ENCODE measurements at regions not wholly inside any gene's neighbourhood (a gene's known extent, or its start where the extent isn't known, plus 50 kb on each side); places are given as distances from the start of the nearest gene placed in this dataset.
A peak's percentile ranks its signal among the peaks of the same experiment; 100 is the strongest.

- no CpG with 5 or more reads among the region's 3 CpGs for WGBS (ENCODE audit: insufficient coverage)
- H3K4me3 ChIP-seq (ENCODE audit: low read depth, low read length) = no peak overlapping the region
These were observed 587.1 kb downstream of the SOX6 start for GRCh38 chr11:15769203-15769602.

GRCh38 chr11:15770798-15771414 is 585.4 kb downstream of the SOX6 start:
- Histone ChIP-seq H3K9me3 (ENCODE audit: control insufficient read depth, insufficient read depth, low read length) (no peaks in the 10 kb centered on the region), H3K4me1 (ENCODE audit: control insufficient read depth, insufficient read depth, low read length) (peaks cover 12% of the 10 kb centered on the region), H3K36me3 (ENCODE audit: control insufficient read depth, insufficient read depth, low read length) (no peaks in the 10 kb centered on the region), H3K27ac (ENCODE audit: low read depth, low read length) (no peak overlapping the region), H3K27me3 (ENCODE audit: control insufficient read depth, insufficient read depth, low read length) (no peaks in the 10 kb centered on the region), H3K4me3 (ENCODE audit: low read depth, low read length) (no peak overlapping the region)
- DNase-seq (ENCODE audit: low read depth in 4 of 6, low spot score in 6 of 6) = no peak
- no CpG with 5 or more reads among the region's 1 CpG for WGBS (ENCODE audit: insufficient coverage)

More at GRCh38 chr11:15769203-15769602, 587.1 kb downstream of the SOX6 start:
- Histone ChIP-seq H3K36me3 (ENCODE audit: control insufficient read depth, insufficient read depth, low read length) (no peaks in the 10 kb centered on the region), H3K4me1 (ENCODE audit: control insufficient read depth, insufficient read depth, low read length) (no peaks in the 10 kb centered on the region), H3K9me3 (ENCODE audit: control insufficient read depth, insufficient read depth, low read length) (no peaks in the 10 kb centered on the region), H3K27ac (ENCODE audit: low read depth, low read length) (no peak overlapping the region), H3K27me3 (ENCODE audit: control insufficient read depth, insufficient read depth, low read length) (no peaks in the 10 kb centered on the region)
- no peak for DNase-seq (ENCODE audit: low read depth in 4 of 6, low spot score in 6 of 6)

- Histone ChIP-seq H3K27me3 (ENCODE audit: control insufficient read depth, insufficient read depth, low read length) (no peaks in the 10 kb centered on the region), H3K9me3 (ENCODE audit: control insufficient read depth, insufficient read depth, low read length) (no peaks in the 10 kb centered on the region), H3K4me1 (ENCODE audit: control insufficient read depth, insufficient read depth, low read length) (peaks cover 12% of the 10 kb centered on the region), H3K4me3 (ENCODE audit: low read depth, low read length) (no peak overlapping the region), H3K36me3 (ENCODE audit: control insufficient read depth, insufficient read depth, low read length) (no peaks in the 10 kb centered on the region), H3K27ac (ENCODE audit: low read depth, low read length) (no peak overlapping the region)
- no CpG with 5 or more reads among the region's 3 CpGs for WGBS (ENCODE audit: insufficient coverage)
- no peak for DNase-seq (ENCODE audit: low read depth in 4 of 6, low spot score in 6 of 6)
These were observed 583.8 kb downstream of the SOX6 start for GRCh38 chr11:15772547-15772946.

GRCh38 chr11:15772981-15773380 is 583.4 kb downstream of the SOX6 start:
- Histone ChIP-seq H3K4me1 (ENCODE audit: control insufficient read depth, insufficient read depth, low read length) (peaks cover 12% of the 10 kb centered on the region), H3K36me3 (ENCODE audit: control insufficient read depth, insufficient read depth, low read length) (no peaks in the 10 kb centered on the region), H3K27me3 (ENCODE audit: control insufficient read depth, insufficient read depth, low read length) (no peaks in the 10 kb centered on the region), H3K9me3 (ENCODE audit: control insufficient read depth, insufficient read depth, low read length) (no peaks in the 10 kb centered on the region), H3K4me3 (ENCODE audit: low read depth, low read length) (no peak overlapping the region), H3K27ac (ENCODE audit: low read depth, low read length) (no peak overlapping the region)
- DNase-seq (ENCODE audit: low read depth in 4 of 6, low spot score in 6 of 6) = no peak

GRCh38 chr11:15773476-15774387 is 582.6 kb downstream of the SOX6 start:
- H3K4me1 ChIP-seq (ENCODE audit: control insufficient read depth, insufficient read depth, low read length) = peaks cover 12% of the 10 kb centered on the region
- peak in 1 of 6 donors; percentile 29 for DNase-seq (ENCODE audit: low read depth in 4 of 6, low spot score in 6 of 6)
- WGBS (ENCODE audit: insufficient coverage) = 57% methylated on average over 1 of the region's 13 CpGs

GRCh38 chr11:15774388-15774939 is 581.9 kb downstream of the SOX6 start:
- Histone ChIP-seq H3K27me3 (ENCODE audit: control insufficient read depth, insufficient read depth, low read length) (no peaks in the 10 kb centered on the region), H3K36me3 (ENCODE audit: control insufficient read depth, insufficient read depth, low read length) (no peaks in the 10 kb centered on the region), H3K9me3 (ENCODE audit: control insufficient read depth, insufficient read depth, low read length) (no peaks in the 10 kb centered on the region), H3K4me3 (ENCODE audit: low read depth, low read length) (no peak overlapping the region), H3K4me1 (ENCODE audit: control insufficient read depth, insufficient read depth, low read length) (peaks cover 12% of the 10 kb centered on the region), H3K27ac (ENCODE audit: low read depth, low read length) (no peak overlapping the region)
- WGBS (ENCODE audit: insufficient coverage) = no CpG with 5 or more reads among the region's 4 CpGs
- DNase-seq (ENCODE audit: low read depth in 4 of 6, low spot score in 6 of 6) = no peak

More at GRCh38 chr11:15773476-15774387, 582.6 kb downstream of the SOX6 start:
- H3K4me3 ChIP-seq (ENCODE audit: low read depth, low read length) = no peak overlapping the region
- no peaks in the 10 kb centered on the region for H3K9me3 ChIP-seq (ENCODE audit: control insufficient read depth, insufficient read depth, low read length)
- no peaks in the 10 kb centered on the region for H3K36me3 ChIP-seq (ENCODE audit: control insufficient read depth, insufficient read depth, low read length)
- no peaks in the 10 kb centered on the region for H3K27me3 ChIP-seq (ENCODE audit: control insufficient read depth, insufficient read depth, low read length)
- no peak overlapping the region for H3K27ac ChIP-seq (ENCODE audit: low read depth, low read length)

GRCh38 chr11:15775015-15775541 is 581.3 kb downstream of the SOX6 start:
- 61% methylated on average over 5 of the region's 6 CpGs for WGBS (ENCODE audit: insufficient coverage)
- no peaks in the 10 kb centered on the region for H3K36me3 ChIP-seq (ENCODE audit: control insufficient read depth, insufficient read depth, low read length)
- DNase-seq (ENCODE audit: low read depth in 4 of 6, low spot score in 6 of 6) = no peak
- no peak overlapping the region for H3K4me3 ChIP-seq (ENCODE audit: low read depth, low read length)
- H3K9me3 ChIP-seq (ENCODE audit: control insufficient read depth, insufficient read depth, low read length) = no peaks in the 10 kb centered on the region
- no peak overlapping the region for H3K27ac ChIP-seq (ENCODE audit: low read depth, low read length)
- peaks cover 12% of the 10 kb centered on the region for H3K4me1 ChIP-seq (ENCODE audit: control insufficient read depth, insufficient read depth, low read length)
- H3K27me3 ChIP-seq (ENCODE audit: control insufficient read depth, insufficient read depth, low read length) = no peaks in the 10 kb centered on the region

- WGBS (ENCODE audit: insufficient coverage) = no CpG with 5 or more reads among the region's 2 CpGs
- H3K9me3 ChIP-seq (ENCODE audit: control insufficient read depth, insufficient read depth, low read length) = no peaks in the 10 kb centered on the region
- DNase-seq (ENCODE audit: low read depth in 4 of 6, low spot score in 6 of 6) = no peak
- H3K27ac ChIP-seq (ENCODE audit: low read depth, low read length) = no peak overlapping the region
- H3K4me3 ChIP-seq (ENCODE audit: low read depth, low read length) = no peak overlapping the region
- no peaks in the 10 kb centered on the region for H3K36me3 ChIP-seq (ENCODE audit: control insufficient read depth, insufficient read depth, low read length)
- H3K27me3 ChIP-seq (ENCODE audit: control insufficient read depth, insufficient read depth, low read length) = no peaks in the 10 kb centered on the region
- peaks cover 12% of the 10 kb centered on the region for H3K4me1 ChIP-seq (ENCODE audit: control insufficient read depth, insufficient read depth, low read length)
These were observed 580.5 kb downstream of the SOX6 start for GRCh38 chr11:15775797-15776196.

GRCh38 chr11:15776366-15776765 is 580.0 kb downstream of the SOX6 start:
- H3K27me3 ChIP-seq (ENCODE audit: control insufficient read depth, insufficient read depth, low read length) = no peaks in the 10 kb centered on the region
- H3K27ac ChIP-seq (ENCODE audit: low read depth, low read length) = no peak overlapping the region

More at GRCh38 chr11:15776366-15776765, 580.0 kb downstream of the SOX6 start:
- Histone ChIP-seq H3K36me3 (ENCODE audit: control insufficient read depth, insufficient read depth, low read length) (no peaks in the 10 kb centered on the region), H3K4me3 (ENCODE audit: low read depth, low read length) (no peak overlapping the region), H3K4me1 (ENCODE audit: control insufficient read depth, insufficient read depth, low read length) (peaks cover 12% of the 10 kb centered on the region), H3K9me3 (ENCODE audit: control insufficient read depth, insufficient read depth, low read length) (no peaks in the 10 kb centered on the region)
- WGBS (ENCODE audit: insufficient coverage) = no CpG with 5 or more reads among the region's 1 CpG
- DNase-seq (ENCODE audit: low read depth in 4 of 6, low spot score in 6 of 6) = no peak

Measured in spinal cord (tissue), 9 donors.